Natural killer cell (primary cell): ENCODE measurements at regions not wholly inside any gene's neighbourhood (a gene's known extent, or its start where the extent isn't known, plus 50 kb on each side); places are given as distances from the start of the nearest gene placed in this dataset.

ENCODE experiments used
- ATAC-seq, 3 donors: fragments of 150-1000 bp in 2 of 3; fragments of 200-7000 bp in 1 of 3; cut with Tn5 transposase; 1 replicate in 1 of 3; 2 replicates in 2 of 3; pipeline ENCODE4 v1.10.0; 2021; ENCODE audit warnings: mild to moderate bottlenecking in 2 of 3, moderate library complexity in 2 of 3
- DNase-seq, 2 donors: peaks; one replicate each; pipeline versions ENCODE4 v3.0.0 to v3.0.0-alpha.2; 2013 to 2021; ENCODE audit warnings: mixed read lengths in 1 of 2
- H3K27ac ChIP-seq: one replicate; pipeline ENCODE4 v1.5.1; 2013; ENCODE audit warnings: mild to moderate bottlenecking, low read length
- H3K27me3 ChIP-seq: one replicate; pipeline ENCODE4 v1.6.1; 2013; ENCODE audit warnings: low read length; ENCODE audit not compliant: control insufficient read depth, insufficient read depth
- H3K36me3 ChIP-seq: one replicate; pipeline ENCODE4 v1.6.1; 2013; ENCODE audit warnings: low read length; ENCODE audit not compliant: control insufficient read depth, insufficient read depth
- H3K4me1 ChIP-seq: one replicate; pipeline ENCODE4 v1.6.1; 2013; ENCODE audit warnings: low read length; ENCODE audit not compliant: control insufficient read depth, insufficient read depth
- H3K4me3 ChIP-seq: one replicate; pipeline ENCODE4 v1.5.1; 2013; ENCODE audit warnings: low read length
- H3K9me3 ChIP-seq: one replicate; pipeline ENCODE4 v1.6.1; 2013; ENCODE audit warnings: low read length; ENCODE audit not compliant: control insufficient read depth, insufficient read depth
- H3K27ac Mint-ChIP-seq, 2 donors: one replicate each; pipeline ENCODE4 v1.8.0; 2022; ENCODE audit warnings: mild to moderate bottlenecking in 2 of 2, mixed read lengths in 2 of 2, moderate library complexity in 1 of 2
- H3K27me3 Mint-ChIP-seq, 2 donors: one replicate each; pipeline ENCODE4 v1.8.0; 2022; ENCODE audit warnings: low read depth in 2 of 2, mixed read lengths in 2 of 2
- H3K36me3 Mint-ChIP-seq: one replicate; pipeline ENCODE4 v1.8.0; 2022; ENCODE audit warnings: mixed read lengths
- H3K4me1 Mint-ChIP-seq, 2 donors: one replicate each; pipeline ENCODE4 v1.8.0; 2022; ENCODE audit warnings: mixed read lengths in 2 of 2
- H3K4me3 Mint-ChIP-seq: one replicate; pipeline ENCODE4 v1.8.0; 2022; ENCODE audit warnings: mild to moderate bottlenecking, moderate library complexity, mixed read lengths
- H3K9me3 Mint-ChIP-seq, 2 donors: one replicate each; pipeline ENCODE4 v1.8.0; 2022; ENCODE audit warnings: mixed read lengths in 2 of 2
- CTCF ChIP-seq: fragments of 200-600 bp; IDR thresholded peaks from one replicate; pipeline ENCODE4 v1.8.0; 2022; ENCODE audit warnings: antibody characterized with exemption
- WGBS: methylation state at CpG from one replicate; pipeline ENCODE4 v1.1.7; 2013; ENCODE audit warnings: missing lambda C conversion rate; ENCODE audit not compliant: insufficient coverage; 5-methylcytosine and 5-hydroxymethylcytosine counted together
- intact Hi-C: fragments of 100-400 bp; cut with micrococcal nuclease; formaldehyde crosslinking; loops from one replicate; pipeline ENCODE4 v1.14.2; 2022

GRCh38 chr21:16873596-16873995, 639.2 kb upstream of the CXADR start:
- WGBS: 100% methylated on average over 1 of the region's 1 CpG

GRCh38 chr21:16879479-16879878, 633.4 kb upstream of the CXADR start:
- no peak overlapping the region for H3K27ac ChIP-seq
- Mint-ChIP-seq H3K4me1 (no peaks in the 10 kb centered on the region), H3K27me3 (no peaks in the 10 kb centered on the region), H3K9me3 (peaks cover 16 to 32% of the 10 kb centered on the region in 2 donors), H3K36me3 (peaks cover 12% of the 10 kb centered on the region), H3K4me3 (no peak overlapping the region), H3K27ac (no peak overlapping the region)
- H3K9me3 ChIP-seq: peaks cover 6% of the 10 kb centered on the region
- TF ChIP-seq CTCF: no peak
- H3K27me3 ChIP-seq: no peaks in the 10 kb centered on the region
- ATAC-seq (no peak), DNase-seq (no peak)
- intact Hi-C loops: no loop called here
- WGBS: 94% methylated on average over 3 of the region's 3 CpGs
- no peaks in the 10 kb centered on the region for H3K4me1 ChIP-seq
- H3K36me3 ChIP-seq: no peaks in the 10 kb centered on the region
- no peak overlapping the region for H3K4me3 ChIP-seq

More at GRCh38 chr21:16873596-16873995, 639.2 kb upstream of the CXADR start:
- intact Hi-C loops: no loop called here
- Mint-ChIP-seq H3K36me3 (no peaks in the 10 kb centered on the region), H3K4me1 (no peaks in the 10 kb centered on the region), H3K27ac (no peak overlapping the region), H3K4me3 (no peak overlapping the region), H3K9me3 (peaks cover 11 to 13% of the 10 kb centered on the region in 2 donors), H3K27me3 (no peaks in the 10 kb centered on the region)
- H3K9me3 ChIP-seq: no peaks in the 10 kb centered on the region
- no peak for DNase-seq
- H3K4me1 ChIP-seq: no peaks in the 10 kb centered on the region
- no peak for TF ChIP-seq CTCF
- ATAC-seq: no peak
- no peak overlapping the region for H3K27ac ChIP-seq
- H3K27me3 ChIP-seq: no peaks in the 10 kb centered on the region
- H3K36me3 ChIP-seq: no peaks in the 10 kb centered on the region
- no peak overlapping the region for H3K4me3 ChIP-seq

GRCh38 chr21:16891821-16892220, 621.0 kb upstream of the CXADR start:
- no peak for ATAC-seq
- intact Hi-C loops: no loop called here
- Histone ChIP-seq H3K36me3 (no peaks in the 10 kb centered on the region), H3K4me3 (no peak overlapping the region), H3K27me3 (no peaks in the 10 kb centered on the region), H3K4me1 (no peaks in the 10 kb centered on the region), H3K9me3 (peaks cover 3% of the 10 kb centered on the region), H3K27ac (no peak overlapping the region)
- H3K4me3 Mint-ChIP-seq: no peak overlapping the region
- no peaks in the 10 kb centered on the region for H3K4me1 Mint-ChIP-seq
- 62% methylated on average over 1 of the region's 1 CpG for WGBS
- peaks cover 12 to 22% of the 10 kb centered on the region in 2 donors for H3K9me3 Mint-ChIP-seq
- no peaks in the 10 kb centered on the region for H3K27me3 Mint-ChIP-seq
- DNase-seq: no peak
- no peak for TF ChIP-seq CTCF
- no peaks in the 10 kb centered on the region for H3K36me3 Mint-ChIP-seq
- no peak overlapping the region for H3K27ac Mint-ChIP-seq

- ATAC-seq (no peak), DNase-seq (no peak)
- H3K36me3 ChIP-seq: no peaks in the 10 kb centered on the region
- H3K36me3 Mint-ChIP-seq: peaks cover 10% of the 10 kb centered on the region
- H3K4me3 ChIP-seq: no peak overlapping the region
- intact Hi-C loops: no loop called here
- no peaks in the 10 kb centered on the region for H3K4me1 ChIP-seq
- H3K9me3 ChIP-seq: peaks cover under 1% of the 10 kb centered on the region
- no peaks in the 10 kb centered on the region for H3K27me3 ChIP-seq
- no peaks in the 10 kb centered on the region for H3K4me1 Mint-ChIP-seq
- no peak overlapping the region for H3K4me3 Mint-ChIP-seq
- 59% methylated on average over 1 of the region's 1 CpG for WGBS
- TF ChIP-seq CTCF: no peak
- peaks cover 17 to 20% of the 10 kb centered on the region in 2 donors for H3K9me3 Mint-ChIP-seq
- no peaks in the 10 kb centered on the region for H3K27me3 Mint-ChIP-seq
- H3K27ac ChIP-seq: no peak overlapping the region
- H3K27ac Mint-ChIP-seq: no peak overlapping the region
Observed at GRCh38 chr21:16900685-16901084, 612.2 kb upstream of the CXADR start.
